GM21447 (cell line): ENCODE measurements at regions not wholly inside any gene's neighbourhood (a gene's known extent, or its start where the extent isn't known, plus 50 kb on each side); places are given as distances from the start of the nearest gene placed in this dataset.
A peak's percentile ranks its signal among the peaks of the same experiment; 100 is the strongest.
"Not testable (repeated sequence)": the region's sequence is repeated elsewhere in the genome, so short reads cannot be mapped to it uniquely, and the experiment has no call there.

Experiments
- ATAC-seq: cut with Tn5 transposase; IDR thresholded peaks from one replicate; pipeline ENCODE4 v1.9.1; 2021; ENCODE audit not compliant: unreplicated experiment

DNA sequence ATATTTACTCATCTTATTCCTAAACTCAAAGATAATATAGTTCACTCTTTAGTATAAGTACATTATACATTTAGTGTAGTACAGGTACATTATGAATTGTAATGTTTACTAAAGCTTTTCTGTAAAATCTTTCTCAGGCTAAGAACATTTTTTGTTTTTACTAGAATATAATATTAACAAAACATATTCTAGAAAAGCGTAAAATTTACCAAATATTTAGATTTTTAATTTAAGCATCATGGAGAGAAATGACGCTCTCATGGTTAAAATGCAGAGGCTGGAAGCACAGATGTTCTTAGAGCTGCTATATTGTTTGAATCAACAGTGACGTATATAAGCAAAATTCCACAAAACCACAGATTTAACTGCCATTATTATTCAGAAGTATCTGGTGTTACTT is 54.7 kb upstream of the NBPF15 start:
- not testable (repeated sequence) for ATAC-seq

DNA sequence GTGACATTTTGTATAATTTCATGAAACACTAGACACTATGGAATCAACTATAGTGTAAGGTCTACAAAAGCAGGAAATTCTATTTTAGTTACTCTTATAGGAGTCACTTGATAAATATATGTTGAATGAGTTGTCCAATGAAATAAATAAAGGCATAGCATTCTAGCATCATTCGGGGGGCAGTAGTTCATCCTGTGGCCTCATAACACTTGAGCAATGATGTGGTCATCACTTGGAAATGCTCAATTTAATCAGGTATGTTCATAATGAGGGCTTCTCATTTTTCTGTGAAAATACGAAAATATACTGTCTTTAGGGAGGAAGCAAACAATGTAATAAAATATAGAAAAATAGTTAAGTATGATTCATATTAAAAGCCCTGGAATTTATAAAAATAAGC is 55.4 kb upstream of the NBPF15 start:
- ATAC-seq, result not testable (repeated sequence)

- ATAC-seq, result not testable (repeated sequence)
These were observed 57.0 kb upstream of the NBPF15 start for GRCh38 chr1:144518439-144518838.

GRCh38 chr1:144519528-144520189 is 58.2 kb upstream of the NBPF15 start:
- ATAC-seq, result not testable (repeated sequence)

DNA sequence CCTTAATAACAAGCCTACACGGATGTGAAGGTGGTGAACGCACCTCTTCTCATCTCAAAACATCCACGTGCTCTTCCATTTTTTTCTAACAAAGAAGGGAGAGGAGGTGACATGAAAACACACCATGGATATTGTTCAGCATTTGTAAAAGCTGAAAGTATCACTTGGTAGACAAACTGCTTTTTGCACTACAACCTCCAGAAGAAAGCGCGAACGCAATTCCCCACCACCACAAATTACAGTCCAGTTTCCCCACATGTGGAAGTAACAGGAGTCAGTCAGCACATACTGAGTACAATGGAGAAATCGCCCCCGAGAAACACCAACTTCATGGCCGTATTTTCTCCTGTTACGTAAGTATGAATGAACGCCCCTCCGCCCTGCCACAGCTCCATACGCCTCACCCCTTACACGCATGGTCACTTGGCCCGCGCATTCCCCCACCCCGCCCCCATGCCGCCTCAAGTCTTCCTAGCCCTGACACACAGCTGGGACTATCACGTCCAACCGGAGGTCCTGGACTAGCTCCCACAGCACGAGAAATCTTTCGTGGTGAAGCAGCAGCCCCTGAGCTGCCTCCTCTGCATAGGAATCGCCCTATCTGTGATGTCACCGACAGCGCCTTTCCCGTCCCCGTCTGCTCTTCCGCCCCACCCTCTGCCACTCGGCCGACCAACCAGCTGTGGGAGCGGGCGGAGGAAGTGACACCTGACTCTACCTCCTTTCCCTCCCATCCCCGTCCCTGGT is 62.4 kb upstream of the NBPF15 start:
- ATAC-seq, result peak; percentile 88

- not testable (repeated sequence) for ATAC-seq
These were observed 60.5 kb upstream of the PPIAL4F start for GRCh38 chr1:144532156-144532607.

DNA sequence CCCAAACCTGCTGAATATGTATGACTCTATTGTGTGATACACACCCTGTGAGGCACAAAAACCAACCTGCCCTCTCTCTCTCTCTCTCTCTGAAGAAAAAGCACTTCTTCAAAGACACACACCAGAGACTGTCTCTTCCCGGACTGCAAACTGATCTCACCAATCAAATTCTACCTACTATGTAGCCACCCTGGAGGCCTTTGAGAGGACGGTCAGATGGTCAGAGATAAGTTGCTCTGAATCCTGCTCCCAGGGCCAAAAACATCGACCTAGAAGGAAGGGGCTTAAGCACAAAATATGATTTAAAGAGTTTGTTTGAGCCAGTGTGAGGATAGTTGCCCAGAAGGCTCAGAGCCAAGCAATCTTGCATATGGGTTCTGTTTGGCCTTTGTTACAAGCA is 59.2 kb upstream of the PPIAL4F start:
- not testable (repeated sequence) for ATAC-seq

GRCh38 chr1:144534286-144534685 is 58.4 kb upstream of the PPIAL4F start:
- not testable (repeated sequence) for ATAC-seq

DNA sequence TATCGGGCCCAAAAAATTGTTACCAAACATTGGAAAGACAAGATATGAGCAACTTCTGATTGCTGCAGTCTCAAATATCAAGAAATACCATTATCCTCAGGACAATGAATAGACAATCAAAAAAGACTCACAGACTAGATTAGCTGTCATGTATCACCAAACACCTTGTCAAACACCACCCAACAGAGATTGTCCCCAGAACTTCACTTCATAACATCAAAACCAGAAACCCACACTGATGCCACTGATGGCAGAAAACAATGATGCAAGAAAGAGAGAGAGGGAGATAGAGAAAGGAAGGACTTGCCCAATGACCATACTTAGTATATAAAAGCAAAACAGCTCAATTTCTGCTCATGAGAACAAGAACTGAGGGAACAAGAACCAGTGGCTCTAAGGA is 56.0 kb upstream of the PPIAL4F start:
- not testable (repeated sequence) for ATAC-seq

- not testable (repeated sequence) for ATAC-seq
These were observed 55.5 kb upstream of the PPIAL4F start for GRCh38 chr1:144537234-144537633.

- ATAC-seq, result not testable (repeated sequence)
These were observed 54.0 kb upstream of the PPIAL4F start for GRCh38 chr1:144538736-144539135.

DNA sequence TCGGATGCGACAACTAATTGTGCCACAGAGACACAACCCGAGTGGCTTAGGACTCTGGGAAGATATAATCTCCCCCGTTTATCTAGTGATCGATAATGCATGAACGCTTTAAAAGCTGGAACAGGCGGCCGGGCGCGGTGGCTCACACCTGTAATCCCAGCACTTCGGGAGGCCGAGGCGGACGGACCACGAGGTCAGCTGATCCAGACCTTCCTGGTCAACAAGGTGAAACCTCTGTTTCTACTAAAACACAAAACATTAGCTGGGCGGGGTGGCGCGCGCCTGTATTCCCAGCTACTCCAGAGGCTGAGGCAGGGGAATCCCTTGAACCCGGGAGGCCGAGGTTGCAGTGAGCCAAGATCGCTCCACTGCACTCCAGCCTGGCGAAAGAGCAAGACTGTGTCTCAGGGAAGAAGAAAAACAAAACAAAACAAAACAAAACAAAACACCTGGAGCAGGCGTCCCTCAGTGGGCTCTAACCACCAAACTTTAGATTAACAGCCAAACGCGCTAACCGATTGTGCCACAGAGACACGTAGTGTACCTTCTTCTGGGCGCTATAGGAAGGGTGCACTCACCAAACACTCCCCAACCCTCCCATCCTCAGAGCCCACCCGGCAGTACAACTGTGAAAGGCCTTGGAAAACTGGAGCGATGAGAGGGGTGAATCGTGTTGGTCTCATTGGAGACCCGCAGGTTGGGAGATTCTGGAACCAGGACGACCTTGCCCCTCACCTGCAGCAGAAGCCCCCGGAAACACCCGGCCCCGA is 53.3 kb upstream of the PPIAL4F start:
- ATAC-seq, result not testable (repeated sequence)
